IMR-90 (cell line): ENCODE measurements at regions not wholly inside any gene's neighbourhood (a gene's known extent, or its start where the extent isn't known, plus 50 kb on each side); places are given as distances from the start of the nearest gene placed in this dataset.

ENCODE experiments used
- BHLHE40 ChIP-seq: fragments of 150-350 bp; IDR thresholded peaks from 2 replicates; pipeline ENCODE4 v1.6.1; 2016; ENCODE audit warnings: mild to moderate bottlenecking, low read depth, low read length
- CEBPB ChIP-seq: IDR thresholded peaks from 2 replicates; pipeline ENCODE4 v1.6.1; 2012; ENCODE audit warnings: low read depth, low read length, improper control_type of control experiment
- FOS ChIP-seq: fragments of 150-350 bp; IDR thresholded peaks from 2 replicates; pipeline ENCODE4 v1.6.1; 2016; ENCODE audit warnings: low read depth, low read length
- MAFK ChIP-seq: IDR thresholded peaks from 2 replicates; pipeline ENCODE4 v1.6.1; 2012; ENCODE audit warnings: low read depth, low read length, improper control_type of control experiment
- MAZ ChIP-seq: IDR thresholded peaks from 2 replicates; pipeline ENCODE4 v1.6.1; 2012; ENCODE audit warnings: low read depth, mild to moderate bottlenecking, low read length, improper control_type of control experiment, moderate library complexity, borderline replicate concordance
- MXI1 ChIP-seq: IDR thresholded peaks from 2 replicates; pipeline ENCODE4 v1.6.1; 2012; ENCODE audit warnings: low read depth, mild to moderate bottlenecking, low read length, moderate library complexity, borderline replicate concordance
- NFE2L2 ChIP-seq: fragments of 150-350 bp; IDR thresholded peaks from 2 replicates; pipeline ENCODE4 v1.6.1; 2016; ENCODE audit warnings: low read depth, mild to moderate bottlenecking, low read length
- POLR2A ChIP-seq: IDR thresholded peaks from 2 replicates; pipeline ENCODE4 v1.6.1; 2012; ENCODE audit warnings: mild to moderate bottlenecking, low read depth, low read length
- RAD21 ChIP-seq: IDR thresholded peaks from 2 replicates; pipeline ENCODE4 v1.6.1; 2012; ENCODE audit warnings: low read length, improper control_type of control experiment
- RCOR1 ChIP-seq: IDR thresholded peaks from 2 replicates; pipeline ENCODE4 v1.6.1; 2012; ENCODE audit warnings: mild to moderate bottlenecking, low read length, improper control_type of control experiment; ENCODE audit not compliant: insufficient replicate concordance
- RFX5 ChIP-seq: IDR thresholded peaks from 2 replicates; pipeline ENCODE4 v1.8.0; 2012; ENCODE audit warnings: low read depth, mild to moderate bottlenecking, low read length, moderate library complexity
- SMC3 ChIP-seq: fragments of 150-350 bp; IDR thresholded peaks from 2 replicates; pipeline ENCODE4 v1.6.1; 2016; ENCODE audit warnings: low read depth, mild to moderate bottlenecking, antibody characterized with exemption, low read length, moderate library complexity
- TF ChIP-seq, protein P1 (sequence below): conservative IDR thresholded peaks from 2 replicates; pipeline ENCODE4 v1.5.1; 2012; ENCODE audit warnings: mild to moderate bottlenecking, low read depth, low read length, improper control_type of control experiment

- TF ChIP-seq RCOR1 (no peak), POLR2A (no peak), MAZ (no peak), MXI1 (no peak), NFE2L2 (no peak), SMC3 (no peak), RAD21 (no peak), MAFK (no peak), FOS (no peak), BHLHE40 (no peak), CEBPB (no peak), RFX5 (no peak)
- TF ChIP-seq, protein P1, sequence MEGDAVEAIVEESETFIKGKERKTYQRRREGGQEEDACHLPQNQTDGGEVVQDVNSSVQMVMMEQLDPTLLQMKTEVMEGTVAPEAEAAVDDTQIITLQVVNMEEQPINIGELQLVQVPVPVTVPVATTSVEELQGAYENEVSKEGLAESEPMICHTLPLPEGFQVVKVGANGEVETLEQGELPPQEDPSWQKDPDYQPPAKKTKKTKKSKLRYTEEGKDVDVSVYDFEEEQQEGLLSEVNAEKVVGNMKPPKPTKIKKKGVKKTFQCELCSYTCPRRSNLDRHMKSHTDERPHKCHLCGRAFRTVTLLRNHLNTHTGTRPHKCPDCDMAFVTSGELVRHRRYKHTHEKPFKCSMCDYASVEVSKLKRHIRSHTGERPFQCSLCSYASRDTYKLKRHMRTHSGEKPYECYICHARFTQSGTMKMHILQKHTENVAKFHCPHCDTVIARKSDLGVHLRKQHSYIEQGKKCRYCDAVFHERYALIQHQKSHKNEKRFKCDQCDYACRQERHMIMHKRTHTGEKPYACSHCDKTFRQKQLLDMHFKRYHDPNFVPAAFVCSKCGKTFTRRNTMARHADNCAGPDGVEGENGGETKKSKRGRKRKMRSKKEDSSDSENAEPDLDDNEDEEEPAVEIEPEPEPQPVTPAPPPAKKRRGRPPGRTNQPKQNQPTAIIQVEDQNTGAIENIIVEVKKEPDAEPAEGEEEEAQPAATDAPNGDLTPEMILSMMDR, result no peak
Measured at GRCh38 chr2:145743011-145743410, 1223.1 kb upstream of the ZEB2 start.
